H9 (cell line): ENCODE measurements at regions not wholly inside any gene's neighbourhood (a gene's known extent, or its start where the extent isn't known, plus 50 kb on each side); places are given as distances from the start of the nearest gene placed in this dataset.

ENCODE experiments used
- DNase-seq: peaks from one replicate; pipeline ENCODE4 v3.0.0-alpha.2; 2017
- H2AFZ ChIP-seq: one replicate; pipeline ENCODE4 v1.6.1; 2013; ENCODE audit warnings: mild to moderate bottlenecking, low read length, control low read depth, moderate library complexity
- H2AK5ac ChIP-seq: 2 replicates; pipeline ENCODE4 v1.6.1; 2013; ENCODE audit warnings: low read length, control low read depth, mixed read lengths; ENCODE audit not compliant: insufficient read length
- H2BK120ac ChIP-seq: one replicate; pipeline ENCODE4 v1.6.1; 2013; ENCODE audit warnings: low read depth, mild to moderate bottlenecking, low read length, control low read depth, inconsistent platforms; ENCODE audit not compliant: poor library complexity, severe bottlenecking
- H2BK12ac ChIP-seq: 2 replicates; pipeline ENCODE4 v1.6.1; 2013; ENCODE audit warnings: low read length, control low read depth, mixed read lengths, low read depth; ENCODE audit not compliant: insufficient read length
- H2BK15ac ChIP-seq: 2 replicates; pipeline ENCODE4 v1.6.1; 2013; ENCODE audit warnings: low read depth, low read length, control low read depth
- H2BK20ac ChIP-seq: one replicate; pipeline ENCODE4 v1.6.1; 2013; ENCODE audit warnings: low read depth, mild to moderate bottlenecking, low read length, control low read depth, inconsistent platforms; ENCODE audit not compliant: poor library complexity, severe bottlenecking
- H2BK5ac ChIP-seq: 2 replicates; pipeline ENCODE4 v1.6.1; 2013; ENCODE audit warnings: low read length, control low read depth, mixed read lengths; ENCODE audit not compliant: insufficient read length
- H3K14ac ChIP-seq: 2 replicates; pipeline ENCODE4 v1.6.1; 2013; ENCODE audit warnings: low read length, control low read depth; ENCODE audit not compliant: insufficient read depth
- H3K18ac ChIP-seq: 2 replicates; pipeline ENCODE4 v1.6.1; 2013; ENCODE audit warnings: low read depth, mild to moderate bottlenecking, mixed read lengths, low read length, control low read depth; ENCODE audit not compliant: insufficient read length
- H3K23ac ChIP-seq: 2 replicates; pipeline ENCODE4 v1.6.1; 2013; ENCODE audit warnings: low read length, control low read depth, mixed read lengths, low read depth; ENCODE audit not compliant: insufficient read length
- H3K23me2 ChIP-seq: 2 replicates; pipeline ENCODE4 v1.6.1; 2013; ENCODE audit warnings: low read depth, mild to moderate bottlenecking, mixed read lengths, low read length, control low read depth; ENCODE audit not compliant: insufficient read length, poor library complexity, severe bottlenecking
- H3K27ac ChIP-seq: 2 replicates; pipeline ENCODE4 v1.5.1; 2013; ENCODE audit warnings: low read length, control low read depth, mixed read lengths, low read depth; ENCODE audit not compliant: insufficient read length
- H3K27me3 ChIP-seq: 2 replicates; pipeline ENCODE4 v1.6.1; 2013; ENCODE audit warnings: low read length, control low read depth, inconsistent platforms; ENCODE audit not compliant: insufficient read depth
- H3K4ac ChIP-seq: 2 replicates; pipeline ENCODE4 v1.6.1; 2013; ENCODE audit warnings: low read depth, mild to moderate bottlenecking, control low read depth, inconsistent platforms, low read length, moderate library complexity
- H3K4me1 ChIP-seq: 2 replicates; pipeline ENCODE4 v1.6.1; 2013; ENCODE audit warnings: low read length, control low read depth, inconsistent platforms; ENCODE audit not compliant: insufficient read depth
- H3K4me2 ChIP-seq: 2 replicates; pipeline ENCODE4 v1.6.1; 2013; ENCODE audit warnings: low read length, control low read depth, mixed read lengths; ENCODE audit not compliant: insufficient read length, insufficient read depth
- H3K56ac ChIP-seq: 2 replicates; pipeline ENCODE4 v1.6.1; 2013; ENCODE audit warnings: low read depth, mild to moderate bottlenecking, mixed read lengths, low read length, control low read depth; ENCODE audit not compliant: insufficient read length
- H3K79me1 ChIP-seq: 2 replicates; pipeline ENCODE4 v1.6.1; 2013; ENCODE audit warnings: low read depth, mild to moderate bottlenecking, moderate library complexity, low read length, control low read depth, inconsistent platforms; ENCODE audit not compliant: insufficient read depth, poor library complexity, severe bottlenecking
- H3K79me2 ChIP-seq: 2 replicates; pipeline ENCODE4 v1.6.1; 2013; ENCODE audit warnings: low read length, control low read depth, inconsistent platforms; ENCODE audit not compliant: insufficient read depth
- H3K9ac ChIP-seq: 2 replicates; pipeline ENCODE4 v1.6.1; 2013; ENCODE audit warnings: low read length, control low read depth, mixed read lengths; ENCODE audit not compliant: insufficient read length; ENCODE audit errors: extremely low read depth
- H3K9me3 ChIP-seq: one replicate; pipeline ENCODE4 v1.6.1; 2013; ENCODE audit warnings: low read depth, low read length, inconsistent platforms; ENCODE audit not compliant: control insufficient read depth
- H3T11ph ChIP-seq: one replicate; pipeline ENCODE4 v1.6.1; 2013; ENCODE audit warnings: mild to moderate bottlenecking, low read length, control low read depth, inconsistent platforms
- H4K20me1 ChIP-seq: one replicate; pipeline ENCODE4 v1.6.1; 2013; ENCODE audit not compliant: control insufficient read depth, insufficient read length, insufficient read depth
- H4K5ac ChIP-seq: 2 replicates; pipeline ENCODE4 v1.6.1; 2013; ENCODE audit warnings: low read depth, mild to moderate bottlenecking, mixed read lengths, low read length, control low read depth; ENCODE audit not compliant: insufficient read length
- H4K8ac ChIP-seq: replicated peaks from 2 replicates; pipeline ENCODE4 v1.6.1; 2013; ENCODE audit warnings: low read length, control low read depth, mixed read lengths, low read depth; ENCODE audit not compliant: insufficient read length
- H4K91ac ChIP-seq: 2 replicates; pipeline ENCODE4 v1.6.1; 2013; ENCODE audit warnings: low read depth, mild to moderate bottlenecking, moderate library complexity, mixed read lengths, low read length, control low read depth; ENCODE audit not compliant: insufficient read length
- H3K27ac Mint-ChIP-seq, 3 experiments: 2 replicates in 2 of 3; 3 replicates in 1 of 3; pipeline ENCODE4 v1.8.0; 2020 to 2021; ENCODE audit warnings: mixed read lengths in 3 of 3, mild to moderate bottlenecking in 1 of 3, moderate library complexity in 1 of 3
- H3K27me3 Mint-ChIP-seq: 2 replicates; pipeline ENCODE4 v1.8.0; 2021; ENCODE audit warnings: low read depth, mild to moderate bottlenecking, moderate library complexity, mixed read lengths
- H3K36me3 Mint-ChIP-seq, 3 experiments: 2 replicates in 2 of 3; 3 replicates in 1 of 3; pipeline ENCODE4 v1.8.0; 2020 to 2021; ENCODE audit warnings: low read depth in 3 of 3, mixed read lengths in 3 of 3; ENCODE audit not compliant: insufficient read depth in 1 of 3
- H3K4me1 Mint-ChIP-seq, 2 experiments: 2 replicates each; pipeline ENCODE4 v1.8.0; 2020; ENCODE audit warnings: mixed read lengths in 2 of 2
- H3K4me3 Mint-ChIP-seq, 2 experiments: 2 replicates in 1 of 2; 3 replicates in 1 of 2; pipeline ENCODE4 v1.8.0; 2020 to 2021; ENCODE audit warnings: mild to moderate bottlenecking in 2 of 2, mixed read lengths in 2 of 2, moderate library complexity in 1 of 2
- H3K9me3 Mint-ChIP-seq, 2 experiments: 2 replicates in 1 of 2; 3 replicates in 1 of 2; pipeline ENCODE4 v1.8.0; 2020; ENCODE audit warnings: mild to moderate bottlenecking in 2 of 2, mixed read lengths in 2 of 2, moderate library complexity in 1 of 2
- CTCF ChIP-seq: fragments of 200-600 bp; sonication (generic); conservative IDR thresholded peaks from 3 replicates; pipeline ENCODE4 v1.8.0; 2021; ENCODE audit warnings: antibody characterized with exemption, mild to moderate bottlenecking
- WGBS: extraction: QIAGEN DNeasy Blood & Tissue Kit; methylation state at CpG from one replicate; pipeline ENCODE4 v1.1.7; 2013; ENCODE audit warnings: missing lambda C conversion rate, low lambda C conversion rate, mixed read lengths; ENCODE audit not compliant: insufficient read length; ENCODE audit errors: extremely low coverage; 5-methylcytosine and 5-hydroxymethylcytosine counted together

DNA sequence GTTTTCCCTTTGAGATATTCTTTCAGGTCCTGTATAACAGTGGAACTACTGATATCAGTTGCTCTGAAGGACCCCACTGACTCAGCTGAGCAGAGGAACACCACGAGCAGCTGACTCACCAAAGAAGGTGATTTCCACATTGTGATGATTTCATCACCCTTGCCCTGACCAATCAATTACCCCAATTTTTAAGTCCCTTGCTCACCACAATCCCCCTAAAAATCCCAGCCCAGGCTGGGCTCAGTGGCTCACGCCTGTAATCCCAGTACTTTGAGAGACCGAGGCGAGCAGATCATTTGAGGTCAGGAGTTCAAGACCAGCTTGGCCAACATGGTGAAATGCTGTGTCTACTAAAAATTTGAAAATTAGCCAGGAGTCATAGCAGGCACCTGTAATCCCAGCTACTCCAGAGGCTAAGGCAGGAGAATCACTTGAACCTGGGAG is 125.3 kb upstream of the ABCA1 start:
- no peaks in the 10 kb centered on the region for H4K20me1 ChIP-seq
- Mint-ChIP-seq H3K4me1 (peaks cover 6 to 12% of the 10 kb centered on the region in 2 experiments), H3K27ac (peak overlapping the region in 1 of 3 experiments; percentile 40; a peak in 1 of 7 replicates), H3K36me3 (no peaks in the 10 kb centered on the region; a peak in 2 of 7 replicates), H3K27me3 (no peaks in the 10 kb centered on the region), H3K4me3 (no peak overlapping the region), H3K9me3 (no peaks in the 10 kb centered on the region; a peak in 1 of 5 replicates)
- no peak overlapping the region for H3K23ac ChIP-seq
- no peak overlapping the region for H4K91ac ChIP-seq
- no peak overlapping the region for H2AFZ ChIP-seq
- no peak overlapping the region for H3K4me2 ChIP-seq
- H3T11ph ChIP-seq, result no peak overlapping the region
- H2AK5ac ChIP-seq, result no peak overlapping the region
- H3K27me3 ChIP-seq, result no peaks in the 10 kb centered on the region
- H2BK15ac ChIP-seq, result no peak overlapping the region
- no peak overlapping the region for H3K9ac ChIP-seq
- H2BK120ac ChIP-seq, result no peak overlapping the region
- no peak for DNase-seq
- no peak overlapping the region for H3K14ac ChIP-seq
- H3K79me1 ChIP-seq, result no peaks in the 10 kb centered on the region
- no peak overlapping the region for H2BK20ac ChIP-seq
- no peak overlapping the region for H4K5ac ChIP-seq
- H2BK5ac ChIP-seq, result no peak overlapping the region
- H3K18ac ChIP-seq, result no peak overlapping the region
- H3K4ac ChIP-seq, result no peak overlapping the region
- no peaks in the 10 kb centered on the region for H3K23me2 ChIP-seq
- H3K9me3 ChIP-seq, result no peaks in the 10 kb centered on the region
- H3K56ac ChIP-seq, result no peak overlapping the region
- H3K79me2 ChIP-seq, result no peaks in the 10 kb centered on the region
- no peaks in the 10 kb centered on the region; the same call in 1 of the 2 replicates for H3K4me1 ChIP-seq
- H3K27ac ChIP-seq, result no peak overlapping the region
- no CpG with 5 or more reads among the region's 4 CpGs for WGBS
- no peak overlapping the region for H4K8ac ChIP-seq
- TF ChIP-seq CTCF, result no peak
- no peak overlapping the region for H2BK12ac ChIP-seq
